TTC549 (cell line): ENCODE measurements at regions not wholly inside any gene's neighbourhood (a gene's known extent, or its start where the extent isn't known, plus 50 kb on each side); places are given as distances from the start of the nearest gene placed in this dataset.
"Not testable (repeated sequence)": the region's sequence is repeated elsewhere in the genome, so short reads cannot be mapped to it uniquely, and the experiment has no call there.

Experiments used
- FAIRE-seq: peaks from 2 replicates; lab custom pipeline; 2012; peaks lifted over from hg19 to GRCh38; lab: Jason Lieb, UNC

- FAIRE-seq = no peak
These were observed 110.7 kb upstream of the GZMB start for GRCh38 chr14:24744641-24745040.

- FAIRE-seq = no peak
These were observed 107.9 kb upstream of the GZMB start for GRCh38 chr14:24741871-24742270.

GRCh38 chr14:24735984-24736630 is 102.1 kb upstream of the GZMB start:
- FAIRE-seq = no peak

GRCh38 chr14:24734917-24735500 is 101.0 kb upstream of the GZMB start:
- FAIRE-seq = no peak

GRCh38 chr14:24726480-24726879 is 92.5 kb upstream of the GZMB start:
- no peak for FAIRE-seq

- FAIRE-seq = no peak
These were observed 91.3 kb upstream of the GZMB start for GRCh38 chr14:24725311-24725710.

GRCh38 chr14:24721775-24722174 is 87.8 kb upstream of the GZMB start:
- FAIRE-seq = no peak

GRCh38 chr14:24715239-24715638 is 81.2 kb upstream of the GZMB start:
- no peak for FAIRE-seq

- FAIRE-seq = no peak
These were observed 79.4 kb upstream of the GZMB start for GRCh38 chr14:24713404-24713803.

GRCh38 chr14:24712909-24713308 is 78.9 kb upstream of the GZMB start:
- no peak for FAIRE-seq

GRCh38 chr14:24712374-24712773 is 78.4 kb upstream of the GZMB start:
- FAIRE-seq = no peak

GRCh38 chr14:24710403-24711112 is 76.6 kb upstream of the GZMB start:
- FAIRE-seq = no peak

- FAIRE-seq = no peak
These were observed 74.7 kb upstream of the GZMB start for GRCh38 chr14:24708684-24709083.

- no peak for FAIRE-seq
These were observed 72.4 kb upstream of the GZMB start for GRCh38 chr14:24706351-24706750.

- FAIRE-seq = no peak
These were observed 71.8 kb upstream of the GZMB start for GRCh38 chr14:24705840-24706239.

GRCh38 chr14:24701062-24701461 is 67.1 kb upstream of the GZMB start:
- FAIRE-seq = no peak

GRCh38 chr14:24700511-24700910 is 66.5 kb upstream of the GZMB start:
- FAIRE-seq = no peak

GRCh38 chr14:24699052-24699451 is 65.1 kb upstream of the GZMB start:
- FAIRE-seq = no peak

- not testable (repeated sequence) for FAIRE-seq
These were observed 62.4 kb upstream of the GZMB start for GRCh38 chr14:24696280-24696920.

GRCh38 chr14:24695265-24696241 is 61.6 kb upstream of the GZMB start:
- FAIRE-seq = no peak

- FAIRE-seq = no peak
These were observed 60.7 kb upstream of the GZMB start for GRCh38 chr14:24694680-24695079.

GRCh38 chr14:24693983-24694382 is 60.0 kb upstream of the GZMB start:
- FAIRE-seq = no peak
